ENCODE measurements at regions not wholly inside any gene's neighbourhood (a gene's known extent, or its start where the extent isn't known, plus 50 kb on each side); places are given as distances from the start of the nearest gene placed in this dataset.

GRCh38 chr2:52107124-52107523 is 1075.2 kb upstream of the NRXN1 start:
- TF ChIP-seq CTCF (IDR thresholded peaks at IDR 0.05) (no peak), EP300 (IDR thresholded peaks at IDR 0.05) (no peak)
